Heart right ventricle (tissue), 16 donors: ENCODE measurements at regions not wholly inside any gene's neighbourhood (a gene's known extent, or its start where the extent isn't known, plus 50 kb on each side); places are given as distances from the start of the nearest gene placed in this dataset.

ENCODE experiments used
- ATAC-seq, 8 donors: fragments of 200-7000 bp; cut with Tn5 transposase; one replicate each; pipeline ENCODE4 v1.9.1; 2020; ENCODE audit warnings: mild to moderate bottlenecking in 8 of 8, moderate library complexity in 8 of 8, moderate number of reproducible peaks in 1 of 8
- DNase-seq, 2 donors: peaks; one replicate each; pipeline ENCODE4 v3.0.0-alpha.2; 2020
- H3K27ac ChIP-seq, 10 donors: fragments of 200-600 bp; sonication (generic) in 2 of 10; one replicate each; pipeline versions ENCODE4 v1.5.0 to v1.8.0; 2020 to 2022; ENCODE audit warnings: mild to moderate bottlenecking in 3 of 10
- H3K27me3 ChIP-seq, 7 donors: fragments of 200-600 bp; one replicate each; pipeline ENCODE4 v1.8.0; 2021 to 2022; ENCODE audit warnings: mild to moderate bottlenecking in 2 of 7
- H3K36me3 ChIP-seq, 9 donors: fragments of 200-600 bp; sonication (generic) in 1 of 9; one replicate each; pipeline versions ENCODE4 v1.5.0 to v1.8.0; 2020 to 2022; ENCODE audit warnings: mild to moderate bottlenecking in 2 of 9
- H3K4me1 ChIP-seq, 9 donors: fragments of 200-600 bp; sonication (generic) in 1 of 9; one replicate each; pipeline versions ENCODE4 v1.5.0 to v1.8.0; 2020 to 2022; ENCODE audit warnings: mild to moderate bottlenecking in 4 of 9
- H3K4me3 ChIP-seq, 10 donors: fragments of 200-600 bp; sonication (generic) in 2 of 10; one replicate each; pipeline versions ENCODE4 v1.5.0 to v1.8.0; 2020 to 2022; ENCODE audit warnings: mild to moderate bottlenecking in 7 of 10, moderate library complexity in 2 of 10
- H3K9me3 ChIP-seq, 11 donors: fragments of 200-600 bp in 10 of 11; sonication (generic) in 2 of 11; one replicate each; pipeline versions ENCODE4 v1.5.0 to v1.8.0; 2013 to 2022; ENCODE audit warnings: mild to moderate bottlenecking in 2 of 11, control low read depth in 1 of 11, moderate library complexity in 1 of 11
- CTCF ChIP-seq, 9 donors: fragments of 200-600 bp; sonication (generic) in 2 of 9; IDR thresholded peaks; one replicate each; pipeline versions ENCODE4 v1.5.0 to v1.8.0; 2021 to 2022; ENCODE audit warnings: antibody characterized with exemption in 9 of 9, mild to moderate bottlenecking in 5 of 9, moderate library complexity in 1 of 9
- WGBS, 2 donors: extraction: QIAGEN DNeasy Blood & Tissue Kit; methylation state at CpG; one replicate each; pipeline ENCODE4 v1.1.7; 2013; ENCODE audit warnings: inconsistent platforms in 1 of 2; 5-methylcytosine and 5-hydroxymethylcytosine counted together
- intact Hi-C, 10 donors: fragments of 100-400 bp; cut with DNase I; formaldehyde crosslinking; loops; one replicate each; pipeline versions ENCODE4 v1.11.1 to v1.14.2; 2022
- donor health status: Arrhythmogenic right ventricular cardiomyopathy.
- donor health status: ischemic (EF 13 %, LVEDD 7.1; RV severe dilation, severe dysfunction).
- donor health status: healthy with polysubstance abuse.
- donor health status: DM: no; HTN: yes; CAD: no.
- donor health status: DM: no; HTN: no; CAD: no.
- donor health status: ischemic (EF 25% LVEDD 6.9; RV normal size, moderate dysfunction).
- donor health status: ischemic (EF 25% LVEDD 5.7; RV mildly dilated, moderate dysfunction).
- donor health status: healthy.
- donor health status: DM: yes; HTN: yes; CAD: no.
- donor health status: Ischemic cardiomyopathy.
- donor health status: ischemic (EF 35%, LVEDD 5.7; RV mildly dilated, moderate dysfunction).
- donor health status: nonischemic (EF 11% LVEDD 7.7; RV severe dilation, severe dysfunction).
- donor health status: DM: yes; HTN: yes; CAD: no.
- donor health status: PGD.
- donor health status: ischemic (EF 29% LVEDD 5.4; RV normal size, mild dysfunction).
- donor health status: nonischemic (EF 23%, LVEDD 6.1; RV moderate dilation, normal function).

- H3K36me3 ChIP-seq, result no peaks in the 10 kb centered on the region
- ATAC-seq (no peak), DNase-seq (no peak)
- TF ChIP-seq CTCF (IDR thresholded peaks at IDR 0.05), result no peak
- H3K27ac ChIP-seq, result no peak overlapping the region
- no peak overlapping the region for H3K4me3 ChIP-seq
- intact Hi-C loops, result no loop called here
- no peaks in the 10 kb centered on the region for H3K9me3 ChIP-seq
- WGBS, 2 donors, result 63% methylated on average over 4 of the region's 4 CpGs
- H3K4me1 ChIP-seq, result no peaks in the 10 kb centered on the region
- H3K27me3 ChIP-seq, result no peaks in the 10 kb centered on the region
Measured at GRCh38 chr4:84221704-84222103, 277.4 kb downstream of the NKX6-1 start.

- Histone ChIP-seq H3K9me3 (peaks cover 0 to 4% (median 0%) of the 10 kb centered on the region in 11 donors), H3K27me3 (no peaks in the 10 kb centered on the region), H3K27ac (no peak overlapping the region), H3K4me1 (no peaks in the 10 kb centered on the region), H3K36me3 (no peaks in the 10 kb centered on the region), H3K4me3 (no peak overlapping the region)
- TF ChIP-seq CTCF (IDR thresholded peaks at IDR 0.05), result no peak
- 83 to 87% methylated on average over 6 of the region's 6 CpGs for WGBS, 2 donors
- DNase-seq, result no peak
- no peak for ATAC-seq
- intact Hi-C loops, result no loop called here
Measured at GRCh38 chr4:84220990-84221389, 278.1 kb downstream of the NKX6-1 start.

- intact Hi-C loops, result loop anchor here in 1 of 10 donors (10.0 kb wide), 1 partner anchor 65 kb away; no protein-coding TSS in a partner anchor
- ATAC-seq (no peak), DNase-seq (no peak)
- WGBS, 2 donors, result 71 to 88% methylated on average over 1 of the region's 1 CpG
- Histone ChIP-seq H3K4me3 (no peak overlapping the region), H3K9me3 (peaks cover 0 to 4% (median 0%) of the 10 kb centered on the region in 11 donors), H3K36me3 (no peaks in the 10 kb centered on the region), H3K27me3 (no peaks in the 10 kb centered on the region), H3K27ac (no peak overlapping the region), H3K4me1 (no peaks in the 10 kb centered on the region)
- TF ChIP-seq CTCF (IDR thresholded peaks at IDR 0.05), result no peak
Measured at GRCh38 chr4:84219656-84220055, 279.4 kb downstream of the NKX6-1 start.

GRCh38 chr4:84218031-84218430 lies 281.1 kb downstream of the NKX6-1 start:
- H3K27ac ChIP-seq, result no peak overlapping the region
- intact Hi-C loops, result loop anchor here in 1 of 10 donors (10.0 kb wide), 1 partner anchor 63 kb away; no protein-coding TSS in a partner anchor
- no peak for ATAC-seq

More at GRCh38 chr4:84218031-84218430, 281.1 kb downstream of the NKX6-1 start:
- Histone ChIP-seq H3K4me1 (no peaks in the 10 kb centered on the region), H3K27me3 (no peaks in the 10 kb centered on the region), H3K4me3 (no peak overlapping the region), H3K36me3 (no peaks in the 10 kb centered on the region), H3K9me3 (peaks cover 0 to 4% (median 0%) of the 10 kb centered on the region in 11 donors)
- 60 to 62% methylated on average over 9 of the region's 9 CpGs for WGBS, 2 donors
- no peak for DNase-seq
- no peak for TF ChIP-seq CTCF (IDR thresholded peaks at IDR 0.05)
